ENCODE measurements at regions not wholly inside any gene's neighbourhood (a gene's known extent, or its start where the extent isn't known, plus 50 kb on each side); places are given as distances from the start of the nearest gene placed in this dataset.

DNA sequence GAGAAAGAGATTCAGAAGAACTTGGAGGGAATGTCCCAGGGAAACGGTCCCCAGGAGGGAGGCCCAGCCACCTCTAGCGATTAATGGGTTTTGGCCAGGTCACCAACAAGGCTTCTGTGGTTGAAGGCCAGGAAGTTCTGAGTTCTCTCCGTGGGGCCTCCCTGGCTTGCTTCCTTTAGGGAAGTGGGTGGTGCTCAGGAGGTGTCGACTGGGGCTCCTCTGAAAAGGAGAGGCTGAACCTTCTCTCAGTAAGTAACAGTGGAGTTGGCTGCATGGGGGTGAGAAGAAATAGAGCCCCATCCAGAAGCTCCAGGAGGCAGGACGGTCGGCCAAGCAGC lies 77.1 kb upstream of the GSE1 start:
- TF ChIP-seq EZH2 (IDR thresholded peaks at IDR 0.05; ENCODE audit: borderline replicate concordance) (no peak), EZH2phosphoT487 (IDR thresholded peaks at IDR 0.05; ENCODE audit: low read depth, severe bottlenecking, unreplicated experiment) (no peak)
- TF ChIP-seq, protein P1, sequence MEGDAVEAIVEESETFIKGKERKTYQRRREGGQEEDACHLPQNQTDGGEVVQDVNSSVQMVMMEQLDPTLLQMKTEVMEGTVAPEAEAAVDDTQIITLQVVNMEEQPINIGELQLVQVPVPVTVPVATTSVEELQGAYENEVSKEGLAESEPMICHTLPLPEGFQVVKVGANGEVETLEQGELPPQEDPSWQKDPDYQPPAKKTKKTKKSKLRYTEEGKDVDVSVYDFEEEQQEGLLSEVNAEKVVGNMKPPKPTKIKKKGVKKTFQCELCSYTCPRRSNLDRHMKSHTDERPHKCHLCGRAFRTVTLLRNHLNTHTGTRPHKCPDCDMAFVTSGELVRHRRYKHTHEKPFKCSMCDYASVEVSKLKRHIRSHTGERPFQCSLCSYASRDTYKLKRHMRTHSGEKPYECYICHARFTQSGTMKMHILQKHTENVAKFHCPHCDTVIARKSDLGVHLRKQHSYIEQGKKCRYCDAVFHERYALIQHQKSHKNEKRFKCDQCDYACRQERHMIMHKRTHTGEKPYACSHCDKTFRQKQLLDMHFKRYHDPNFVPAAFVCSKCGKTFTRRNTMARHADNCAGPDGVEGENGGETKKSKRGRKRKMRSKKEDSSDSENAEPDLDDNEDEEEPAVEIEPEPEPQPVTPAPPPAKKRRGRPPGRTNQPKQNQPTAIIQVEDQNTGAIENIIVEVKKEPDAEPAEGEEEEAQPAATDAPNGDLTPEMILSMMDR (IDR thresholded peaks at IDR 0.05; ENCODE audit: poor library complexity), result no peak

Measured in hepatocyte (in vitro differentiated cells).